ENCODE measurements at regions not wholly inside any gene's neighbourhood (a gene's known extent, or its start where the extent isn't known, plus 50 kb on each side); places are given as distances from the start of the nearest gene placed in this dataset.

DNA sequence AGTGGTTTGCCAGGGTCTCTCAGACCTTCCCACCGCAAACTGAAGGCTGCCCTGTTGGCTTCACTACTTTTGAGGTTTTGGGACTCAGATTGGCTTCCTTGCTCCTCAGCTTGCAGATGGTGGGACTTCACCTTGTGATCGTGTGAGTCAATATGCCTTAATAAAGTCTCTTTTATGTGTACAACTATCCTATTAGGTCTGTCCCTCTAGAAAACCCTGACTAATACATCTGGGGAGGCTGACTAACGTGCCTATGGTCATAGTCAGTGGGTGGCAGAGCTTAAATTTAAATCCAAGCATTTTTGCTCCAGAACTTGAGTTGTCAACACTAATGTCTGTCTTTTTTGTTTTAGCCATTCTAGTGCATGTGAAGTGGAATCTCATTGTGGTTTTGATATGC lies 76.5 kb upstream of the CHODL start:
- Histone ChIP-seq H3K27ac (ENCODE audit: insufficient read depth, low read depth, low read length) (no peak overlapping the region), H3K4me2 (ENCODE audit: insufficient read depth, low read length) (no peak overlapping the region), H3K9me1 (replicated peaks; ENCODE audit: control insufficient read depth, extremely low read depth, insufficient read depth, low read length) (no peaks in the 10 kb centered on the region), H2AFZ (ENCODE audit: low read depth, low read length) (no peak overlapping the region), H3K9ac (replicated peaks; ENCODE audit: extremely low read depth, insufficient read depth, low read length) (no peak overlapping the region), H3K36me3 (ENCODE audit: control insufficient read depth in 2 of 2, extremely low read depth in 1 of 2, insufficient read depth in 2 of 2, low read length in 2 of 2) (no peaks in the 10 kb centered on the region), H4K20me1 (replicated peaks; ENCODE audit: control insufficient read depth, extremely low read depth, insufficient read depth, low read length) (no peaks in the 10 kb centered on the region), H3K9me3 (replicated peaks; ENCODE audit: control insufficient read depth, insufficient read depth, low read length) (no peaks in the 10 kb centered on the region), H3K4me3 (replicated peaks in 1 of 3; ENCODE audit: insufficient read depth in 1 of 3, low read depth in 1 of 3, low read length in 3 of 3) (no peak overlapping the region), H3K4me1 (ENCODE audit: control insufficient read depth, extremely low read depth, insufficient read depth, low read length) (peaks cover 14% of the 10 kb centered on the region), H3K27me3 (ENCODE audit: control insufficient read depth in 2 of 2, insufficient read depth in 2 of 2, low read length in 2 of 2) (no peaks in the 10 kb centered on the region), H3K79me2 (ENCODE audit: control insufficient read depth, insufficient read depth, low read length) (no peaks in the 10 kb centered on the region)
- ChIA-PET CTCF (no interaction called here), POLR2A (no interaction called here)
- DNase-seq (ENCODE audit: low read depth, low spot score) (no peak), FAIRE-seq (no peak)
- no peak for TF ChIP-seq MYC (IDR thresholded peaks at IDR 0.05; ENCODE audit: low read depth, low read length)
- TF ChIP-seq FOS (IDR thresholded peaks at IDR 0.05; ENCODE audit: borderline replicate concordance, insufficient read depth, low read length) = no peak
- TF ChIP-seq, protein P1, sequence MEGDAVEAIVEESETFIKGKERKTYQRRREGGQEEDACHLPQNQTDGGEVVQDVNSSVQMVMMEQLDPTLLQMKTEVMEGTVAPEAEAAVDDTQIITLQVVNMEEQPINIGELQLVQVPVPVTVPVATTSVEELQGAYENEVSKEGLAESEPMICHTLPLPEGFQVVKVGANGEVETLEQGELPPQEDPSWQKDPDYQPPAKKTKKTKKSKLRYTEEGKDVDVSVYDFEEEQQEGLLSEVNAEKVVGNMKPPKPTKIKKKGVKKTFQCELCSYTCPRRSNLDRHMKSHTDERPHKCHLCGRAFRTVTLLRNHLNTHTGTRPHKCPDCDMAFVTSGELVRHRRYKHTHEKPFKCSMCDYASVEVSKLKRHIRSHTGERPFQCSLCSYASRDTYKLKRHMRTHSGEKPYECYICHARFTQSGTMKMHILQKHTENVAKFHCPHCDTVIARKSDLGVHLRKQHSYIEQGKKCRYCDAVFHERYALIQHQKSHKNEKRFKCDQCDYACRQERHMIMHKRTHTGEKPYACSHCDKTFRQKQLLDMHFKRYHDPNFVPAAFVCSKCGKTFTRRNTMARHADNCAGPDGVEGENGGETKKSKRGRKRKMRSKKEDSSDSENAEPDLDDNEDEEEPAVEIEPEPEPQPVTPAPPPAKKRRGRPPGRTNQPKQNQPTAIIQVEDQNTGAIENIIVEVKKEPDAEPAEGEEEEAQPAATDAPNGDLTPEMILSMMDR (IDR thresholded peaks at IDR 0.05; ENCODE audit: extremely low read depth in 1 of 2, insufficient read depth in 1 of 2, low read depth in 1 of 2, low read length in 2 of 2) = no peak
- TF ChIP-seq, protein P2, sequence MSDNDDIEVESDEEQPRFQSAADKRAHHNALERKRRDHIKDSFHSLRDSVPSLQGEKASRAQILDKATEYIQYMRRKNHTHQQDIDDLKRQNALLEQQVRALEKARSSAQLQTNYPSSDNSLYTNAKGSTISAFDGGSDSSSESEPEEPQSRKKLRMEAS (IDR thresholded peaks at IDR 0.05; ENCODE audit: insufficient read depth, insufficient read length) = no peak
- TF ChIP-seq JUN (IDR thresholded peaks at IDR 0.05; ENCODE audit: borderline replicate concordance, insufficient read depth, insufficient read length, low read depth) = no peak
- TF ChIP-seq EZH2 (IDR thresholded peaks at IDR 0.05; ENCODE audit: borderline replicate concordance, low read depth, low read length, severe bottlenecking) = no peak
- no peak for TF ChIP-seq POLR2AphosphoS5 (IDR thresholded peaks at IDR 0.05; ENCODE audit: insufficient read depth, low read depth, low read length)
- TF ChIP-seq GATA2 (IDR thresholded peaks at IDR 0.05; ENCODE audit: insufficient read depth, insufficient read length, low read depth, low read length) = no peak
- no peak for TF ChIP-seq POLR2A (IDR thresholded peaks at IDR 0.05; ENCODE audit: low read depth, low read length)
- dilution Hi-C loops (cut with MboI; ENCODE audit: extremely low pct_ligation_motif_present, low sequenced_read_pairs) = no loop called here
- BruUV-seq (replicated peaks) = no TSS peak
- intact Hi-C loops (cut with micrococcal nuclease) = no loop called here

All from endothelial cell of umbilical vein (primary cell).